ENCODE measurements at regions not wholly inside any gene's neighbourhood (a gene's known extent, or its start where the extent isn't known, plus 50 kb on each side); places are given as distances from the start of the nearest gene placed in this dataset.
"Not testable (repeated sequence)": the region's sequence is repeated elsewhere in the genome, so short reads cannot be mapped to it uniquely, and the experiment has no call there.

DNA sequence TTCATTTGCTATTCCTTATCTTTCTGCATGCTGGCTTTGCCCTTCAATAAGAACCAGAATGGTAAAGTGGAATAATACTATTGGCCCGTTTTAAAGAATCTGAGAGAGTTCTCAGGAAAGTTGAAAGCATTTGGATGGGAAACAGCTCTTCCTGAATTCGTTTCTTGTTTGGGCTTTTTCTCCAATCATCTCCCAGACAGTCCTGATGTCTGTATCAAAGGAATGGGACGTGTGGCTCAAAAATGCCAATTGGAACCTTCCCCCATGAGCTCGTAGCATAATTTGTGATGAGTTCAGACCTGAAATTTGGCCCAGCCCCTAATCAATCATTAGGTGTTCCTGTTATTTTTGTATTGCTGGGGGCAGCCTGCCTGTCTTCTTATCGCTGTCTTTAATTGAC, 75.8 kb upstream of the BACH2 start:
- no peak for DNase-seq (ENCODE audit: low spot score)

DNA sequence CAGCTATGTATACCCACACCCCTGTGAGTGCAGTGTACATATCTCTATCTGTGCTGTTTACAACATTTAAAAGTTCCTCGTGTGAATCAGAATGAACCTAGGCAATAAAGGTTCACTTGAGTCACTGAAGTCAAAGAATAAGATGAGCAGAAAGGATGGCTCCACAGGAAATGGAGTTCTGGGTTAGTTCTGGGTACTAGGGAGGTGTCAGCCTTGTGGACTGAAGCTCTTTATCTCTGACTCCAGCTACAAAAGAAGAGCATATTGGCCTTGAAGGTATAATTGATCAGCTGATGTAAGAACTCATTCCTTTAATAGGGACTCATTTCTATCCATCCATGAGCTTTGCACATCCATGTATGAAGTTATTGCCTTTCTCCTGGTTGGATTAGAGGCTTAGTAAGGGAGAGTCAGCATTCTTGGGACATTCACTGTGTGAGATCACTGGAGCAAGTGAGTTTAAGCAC, 73.9 kb upstream of the BACH2 start:
- DNase-seq (ENCODE audit: low spot score), result no peak

DNA sequence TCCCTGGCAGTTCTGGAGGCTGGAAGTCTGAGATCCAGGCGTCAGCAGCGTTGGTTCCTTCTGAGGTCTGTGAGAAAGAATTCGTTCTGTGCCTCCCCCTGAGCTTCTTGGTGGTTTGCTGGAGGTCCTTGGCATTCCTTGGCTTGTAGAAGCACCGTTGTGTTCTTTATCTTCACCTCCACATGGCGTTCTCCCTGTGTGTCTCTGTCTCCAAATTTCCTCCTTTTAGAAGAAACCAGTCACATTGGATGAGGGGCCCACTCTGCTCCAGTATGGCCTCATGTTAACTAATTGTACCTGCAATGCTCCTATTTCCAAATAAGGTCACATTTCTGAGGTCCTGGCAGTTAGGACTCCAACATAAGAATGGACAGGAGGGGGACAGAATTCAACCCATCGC, 73.0 kb upstream of the BACH2 start:
- no peak for DNase-seq (ENCODE audit: low spot score)

DNA sequence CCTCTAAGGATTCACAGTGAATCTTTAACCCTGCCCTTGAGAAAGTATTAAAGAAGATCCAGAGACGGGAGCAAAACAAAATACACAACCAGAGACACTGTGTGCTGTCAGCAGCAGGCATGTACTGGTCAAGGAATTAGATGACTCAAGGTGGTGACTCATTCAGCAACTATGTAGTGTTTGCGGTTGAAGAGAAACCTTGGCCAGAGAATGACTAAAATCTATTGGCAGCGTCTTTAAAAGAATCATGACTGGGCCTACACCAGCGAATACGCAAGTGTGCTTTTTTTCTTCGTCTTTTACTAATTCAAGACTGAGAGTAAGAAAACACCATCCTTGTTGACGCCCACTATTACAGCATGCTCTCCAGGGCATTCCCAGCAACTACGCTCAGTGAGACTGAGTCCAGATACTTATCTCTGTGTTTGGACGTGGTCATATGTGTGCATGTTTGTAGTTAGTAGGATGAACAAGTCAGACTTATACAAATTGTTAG, 72.4 kb upstream of the BACH2 start:
- no peak for DNase-seq (ENCODE audit: low spot score)

DNA sequence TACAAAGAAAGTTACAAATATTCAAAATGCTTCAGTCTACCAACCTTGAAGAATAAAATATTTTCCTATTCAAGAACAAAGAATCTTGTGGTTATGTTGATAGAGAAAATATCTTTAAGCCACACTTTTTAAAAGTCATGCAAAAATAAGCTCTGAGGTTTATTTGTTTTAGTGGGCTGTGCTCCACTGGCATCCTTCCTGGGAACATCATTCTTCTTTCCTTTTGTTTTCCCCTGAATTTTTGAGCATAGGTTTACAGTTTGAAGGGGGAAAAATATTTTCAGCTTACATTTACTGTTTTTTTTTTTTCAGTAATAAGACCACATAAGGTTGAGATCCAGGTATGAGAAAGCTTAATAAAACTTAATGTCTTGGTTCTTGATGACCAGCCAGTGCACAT, 72.0 kb upstream of the BACH2 start:
- DNase-seq (ENCODE audit: low spot score), result no peak

DNA sequence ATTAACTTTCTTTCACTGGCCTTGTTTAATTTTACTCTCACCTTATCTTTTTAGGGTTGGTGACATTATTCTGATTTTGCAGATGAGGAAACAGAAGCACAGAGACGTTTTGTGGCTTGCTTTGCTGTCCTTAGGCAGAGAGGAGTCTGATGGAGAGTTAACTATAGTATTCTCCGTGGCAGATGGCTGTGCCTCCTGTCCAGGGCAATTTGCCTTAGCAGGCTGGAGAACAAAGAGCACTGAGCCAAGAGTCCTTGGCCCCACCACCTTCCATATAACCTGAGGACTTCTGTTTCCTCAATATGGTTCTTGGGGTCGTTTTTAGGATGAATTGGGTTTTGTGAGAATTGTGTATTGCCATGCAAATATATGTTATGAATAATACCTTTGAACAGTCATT, 71.4 kb upstream of the BACH2 start:
- no peak for DNase-seq (ENCODE audit: low spot score)

DNA sequence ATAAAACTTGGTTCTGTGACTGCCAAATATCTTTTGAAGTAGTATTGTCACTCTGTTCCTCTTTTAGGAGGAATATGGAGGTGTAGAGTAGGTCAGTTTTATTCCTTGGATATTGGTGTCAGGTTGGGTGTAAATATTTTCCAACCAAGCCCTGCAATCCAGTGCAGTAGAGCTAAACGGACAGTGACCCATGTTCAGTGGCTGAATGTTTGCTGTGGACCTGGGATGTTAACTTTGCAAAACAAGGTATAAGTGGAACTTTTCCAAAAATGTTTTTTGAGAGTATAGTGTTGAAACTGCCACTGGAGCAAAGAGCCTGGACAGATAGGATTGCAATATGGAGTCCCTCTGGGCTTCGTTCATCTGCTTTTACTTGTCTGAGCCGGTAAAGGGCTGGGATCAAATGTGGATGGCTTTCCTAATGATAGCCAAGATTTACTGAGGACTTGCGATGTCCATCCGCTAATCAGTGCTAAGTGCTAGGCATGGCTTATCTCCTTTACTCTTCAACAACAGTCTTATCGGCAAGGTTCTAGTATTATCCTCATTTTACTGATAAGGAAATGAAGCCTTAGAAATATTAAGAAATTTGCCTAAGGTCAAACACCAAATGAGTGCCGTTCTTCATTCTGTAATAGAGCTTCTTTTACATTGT, 69.0 kb upstream of the BACH2 start:
- DNase-seq (ENCODE audit: low spot score), result no peak

DNA sequence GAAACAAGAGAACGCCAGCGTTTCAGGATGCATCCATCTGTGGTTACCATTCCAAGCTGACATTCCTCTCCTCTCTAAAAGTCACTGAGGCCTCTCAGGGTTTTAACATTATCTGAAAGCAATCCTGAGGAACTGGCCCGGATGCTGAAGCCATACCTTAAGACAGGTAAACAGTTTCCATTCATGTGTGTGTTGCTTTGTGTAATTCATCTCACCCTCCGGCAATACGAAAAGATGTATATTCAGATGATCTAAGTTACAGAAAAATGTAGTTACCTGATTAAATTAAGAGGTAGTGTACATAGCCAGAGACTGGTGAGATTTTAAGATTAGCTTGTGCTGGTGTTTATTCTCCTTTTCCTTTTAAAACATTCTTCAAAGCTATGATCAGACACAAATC, 68.4 kb upstream of the BACH2 start:
- no peak for DNase-seq (ENCODE audit: low spot score)

DNA sequence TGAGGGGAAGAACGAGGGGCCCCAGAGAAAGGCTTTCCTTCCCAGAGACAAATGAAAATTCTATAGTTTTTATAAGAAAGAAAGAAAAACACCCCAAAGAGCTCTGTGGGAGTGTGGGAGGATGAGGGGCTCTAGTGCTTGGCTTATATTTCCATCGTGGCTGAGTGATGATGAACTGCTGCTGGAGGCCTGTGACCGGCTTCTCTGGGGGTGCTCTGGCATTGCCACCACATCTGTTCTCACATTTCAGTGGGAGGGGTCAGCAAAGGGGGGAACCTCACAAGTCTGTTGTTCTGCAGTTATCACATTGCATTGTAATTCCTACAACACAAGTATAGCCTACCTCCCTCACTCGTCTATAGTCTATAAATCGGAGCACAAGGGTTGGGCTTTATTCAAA, 67.6 kb upstream of the BACH2 start:
- no peak for DNase-seq (ENCODE audit: low spot score)

DNA sequence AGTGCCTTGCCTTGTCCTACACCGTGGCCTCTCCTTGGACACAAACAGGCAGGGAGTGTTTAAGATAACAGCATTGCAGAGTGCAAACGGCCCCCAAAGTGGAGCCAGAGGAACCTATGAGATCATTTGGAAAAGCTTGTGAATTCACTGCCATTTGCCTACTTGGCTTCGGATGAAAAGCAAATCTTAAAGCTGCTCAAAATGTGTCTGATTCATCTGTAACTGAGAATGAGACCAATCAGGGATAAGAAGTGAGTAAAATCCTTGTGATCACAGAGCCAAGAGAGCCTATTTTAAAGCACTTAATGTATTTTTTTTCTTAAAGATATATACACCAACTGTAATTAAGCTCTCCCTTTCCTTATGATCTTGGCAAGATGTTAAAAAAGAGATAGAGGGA, 65.7 kb upstream of the BACH2 start:
- DNase-seq (ENCODE audit: low spot score), result no peak

DNA sequence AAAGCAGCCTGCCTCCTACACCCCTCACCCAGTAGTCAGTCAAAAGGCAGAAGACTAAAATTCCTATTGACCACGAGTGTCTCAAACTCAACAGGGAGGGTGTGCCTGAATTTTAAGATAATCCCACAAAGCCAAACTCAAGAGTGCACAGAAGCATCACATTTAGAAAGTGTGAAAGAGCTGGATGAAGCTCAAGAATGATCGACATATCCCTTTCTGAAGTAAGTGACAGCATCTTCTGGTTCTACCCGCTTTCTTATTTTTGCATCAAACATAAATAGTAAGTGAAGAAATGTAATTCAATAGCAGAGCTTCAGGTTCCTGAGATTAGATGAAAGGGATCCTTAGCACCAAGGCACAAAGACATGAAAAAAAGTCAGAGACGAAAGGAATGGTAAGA, 64.5 kb upstream of the BACH2 start:
- DNase-seq (ENCODE audit: low spot score), result no peak

DNA sequence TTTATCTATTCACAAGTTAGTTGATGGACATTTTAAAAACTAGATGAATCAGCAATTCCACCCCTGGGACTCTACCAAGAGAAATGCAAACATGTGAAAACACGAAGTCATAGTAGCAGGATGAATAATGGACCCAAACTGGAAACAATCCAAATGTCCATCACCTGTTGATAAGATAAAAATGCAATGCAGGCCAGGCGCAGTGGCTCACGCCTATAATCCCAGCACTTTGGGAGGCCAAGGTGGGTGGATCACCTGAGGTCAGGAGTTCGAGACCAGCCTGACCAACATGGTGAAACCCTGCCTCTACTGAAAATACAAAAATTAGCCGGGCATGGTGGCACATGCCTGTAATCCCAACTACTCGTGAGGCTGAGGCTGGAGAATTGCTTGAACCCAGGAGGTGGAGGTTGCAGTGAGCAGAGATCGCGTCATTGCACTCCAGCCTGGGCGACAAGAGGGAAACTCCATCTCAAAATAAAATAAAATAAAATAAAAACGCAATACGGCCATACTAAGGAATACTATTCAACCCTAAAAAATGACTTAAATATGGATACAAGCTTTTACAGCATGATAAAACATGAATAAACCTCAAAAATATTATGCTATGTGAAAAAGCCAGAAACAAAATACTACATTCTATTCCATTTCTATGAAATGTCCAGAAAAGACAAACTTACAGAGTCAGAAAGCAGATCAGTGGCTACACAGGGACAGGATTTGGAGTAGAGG, 61.6 kb upstream of the BACH2 start:
- DNase-seq (ENCODE audit: low spot score), result not testable (repeated sequence)

DNA sequence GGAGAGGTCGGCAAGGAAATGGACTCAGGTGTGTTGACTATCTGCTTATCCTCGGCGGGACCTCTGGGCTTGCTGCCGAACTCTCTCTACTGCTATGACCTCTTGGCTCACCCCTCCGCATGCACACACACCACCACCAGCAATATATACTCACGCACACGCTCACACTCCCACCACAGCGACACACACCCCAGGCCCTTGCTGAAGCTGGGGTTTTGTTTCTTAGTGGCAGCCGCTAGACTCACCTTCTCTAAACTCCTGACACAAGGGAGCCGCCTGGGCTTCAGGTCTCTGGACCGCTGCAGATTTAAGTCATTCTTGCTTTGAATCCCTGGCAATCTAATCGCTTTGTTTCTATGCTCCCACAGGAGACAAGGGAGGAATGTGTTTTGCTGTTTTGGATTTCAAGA, 59.4 kb upstream of the BACH2 start:
- no peak for DNase-seq (ENCODE audit: low spot score)

DNA sequence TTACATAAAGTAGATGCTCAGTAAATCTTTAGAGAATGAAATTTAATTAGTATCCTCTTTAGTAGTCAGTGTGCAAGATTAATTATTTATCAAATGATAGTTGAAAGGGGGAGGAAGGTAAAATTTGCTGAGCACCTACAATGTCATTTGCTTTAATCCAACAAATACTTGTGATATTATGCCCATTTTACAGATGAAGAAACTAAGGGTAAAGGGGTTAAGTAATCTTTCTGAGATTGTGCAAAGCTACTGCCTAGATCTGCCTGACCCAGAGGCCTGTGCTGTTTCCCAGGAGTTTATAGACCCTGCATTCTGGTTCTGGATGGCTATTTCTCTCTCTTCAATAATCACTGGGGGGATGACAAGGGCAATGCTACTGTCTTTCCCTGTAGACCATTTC, 58.3 kb upstream of the BACH2 start:
- DNase-seq (ENCODE audit: low spot score), result no peak

DNA sequence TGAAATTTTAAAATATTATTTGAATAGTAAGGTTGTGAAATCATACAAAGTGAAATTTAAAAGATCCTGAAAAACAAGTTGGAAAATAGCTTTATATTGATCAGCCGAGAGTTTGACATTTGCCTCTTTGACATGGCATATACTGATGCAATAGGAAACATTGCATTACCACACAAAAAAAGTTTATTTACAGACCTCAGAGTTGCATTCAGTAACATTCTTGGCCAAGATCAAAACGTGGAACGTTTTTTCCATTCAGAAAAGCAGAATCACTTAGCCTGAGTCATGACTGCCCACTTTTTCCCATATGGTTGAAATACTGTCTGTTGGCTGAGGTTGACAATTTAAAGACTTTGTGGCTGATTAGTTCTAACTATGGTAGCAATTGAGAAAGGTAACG, 55.1 kb upstream of the BACH2 start:
- no peak for DNase-seq (ENCODE audit: low spot score)

DNA sequence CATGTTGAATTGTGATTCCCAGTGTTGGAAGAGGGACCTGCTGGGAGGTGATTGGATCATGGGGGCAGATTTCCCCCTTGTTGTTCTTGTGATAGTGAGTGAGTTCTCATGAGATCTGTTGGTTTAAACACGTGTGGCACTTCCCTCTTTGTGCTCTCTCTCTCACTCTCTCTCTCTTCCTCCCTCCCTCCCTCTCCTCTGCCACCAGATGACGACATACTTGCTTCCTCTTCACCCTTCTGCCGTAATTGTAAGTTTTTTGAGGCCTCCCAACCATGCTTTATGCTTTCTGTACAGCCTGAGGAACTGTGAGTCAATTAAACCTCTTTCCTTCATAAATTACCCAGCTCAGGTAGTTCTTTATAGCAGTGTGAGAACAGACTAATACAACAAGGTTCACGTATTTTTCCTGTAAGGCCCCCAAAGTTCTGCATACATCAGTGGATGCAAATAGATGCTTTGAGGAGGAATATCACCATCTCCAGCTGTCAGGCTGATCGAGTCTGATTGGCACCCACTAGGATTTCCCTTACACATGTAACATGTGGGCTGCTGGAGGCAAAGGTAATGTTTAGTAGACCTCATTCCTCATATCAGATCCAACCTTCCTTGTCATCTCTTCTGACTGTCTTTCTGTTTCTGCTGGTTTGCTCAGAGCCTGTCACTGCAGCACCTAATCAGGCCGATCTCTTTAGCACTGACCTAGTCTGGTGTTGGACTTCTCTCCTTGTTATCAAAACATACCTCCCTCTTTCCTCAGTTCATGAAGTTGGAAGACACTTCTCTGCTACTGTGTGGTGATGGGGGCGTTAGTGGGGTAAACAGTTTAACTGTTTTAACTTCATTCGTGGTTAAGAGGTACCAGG, 54.3 kb upstream of the BACH2 start:
- DNase-seq (ENCODE audit: low spot score), result no peak

DNA sequence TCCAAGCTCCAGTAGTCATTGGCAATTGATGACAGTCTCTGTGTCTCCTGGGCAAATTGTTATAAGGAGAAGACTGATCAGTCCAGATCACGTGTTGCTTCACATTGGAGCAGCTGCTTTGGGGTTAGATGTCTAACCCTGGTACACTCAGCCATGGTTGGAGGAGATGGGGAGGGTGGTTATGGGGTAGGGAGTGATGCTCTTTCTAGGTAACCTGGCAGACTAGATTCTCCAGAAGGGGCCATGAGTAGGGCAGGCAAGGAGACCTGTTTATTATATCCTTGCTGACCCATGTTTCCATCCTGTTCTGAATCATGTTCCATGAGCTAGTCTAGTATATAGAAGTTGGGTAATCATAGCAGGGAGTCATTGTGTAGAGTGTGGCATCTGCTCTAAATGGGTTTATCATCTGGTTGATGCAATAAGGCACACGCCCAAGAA, 50.8 kb upstream of the BACH2 start:
- DNase-seq (ENCODE audit: low spot score), result no peak

DNA sequence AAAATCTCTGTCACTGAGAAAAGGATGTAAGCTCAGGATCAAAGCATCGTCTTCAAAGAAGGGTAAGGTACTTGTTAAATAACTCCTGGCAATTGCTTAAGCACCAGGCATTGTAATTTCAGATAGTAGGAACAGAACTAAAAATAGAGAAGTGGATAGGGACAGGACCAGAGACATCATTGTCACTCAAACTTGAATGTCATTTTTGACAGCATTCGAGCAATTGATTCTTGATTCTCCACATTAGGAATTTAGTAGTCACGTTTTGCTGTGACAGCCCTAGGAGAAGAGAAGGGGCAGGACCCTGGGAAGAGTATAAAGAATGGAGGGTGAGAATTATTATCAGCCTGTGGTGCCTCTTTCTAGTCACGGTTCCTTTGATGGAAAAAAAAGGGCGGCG, 50.1 kb upstream of the BACH2 start:
- no peak for DNase-seq (ENCODE audit: low spot score)
